ENCODE measurements at regions not wholly inside any gene's neighbourhood (a gene's known extent, or its start where the extent isn't known, plus 50 kb on each side); places are given as distances from the start of the nearest gene placed in this dataset.

- H3K4me3 Mint-ChIP-seq, result peak overlapping the region; percentile 4
- Histone ChIP-seq H3K27me3 (ENCODE audit: control insufficient read depth, insufficient read depth, low read length, poor library complexity, severe bottlenecking) (no peaks in the 10 kb centered on the region), H3K4me1 (ENCODE audit: control insufficient read depth, insufficient read depth, low read length) (peaks cover 16% of the 10 kb centered on the region), H3K9ac (ENCODE audit: extremely low read depth, low read length, poor library complexity, severe bottlenecking) (no peak overlapping the region), H3K27ac (ENCODE audit: low read depth, low read length) (peak overlapping the region; percentile 79), H3K36me3 (ENCODE audit: control insufficient read depth, insufficient read depth, low read length) (peaks cover 5% of the 10 kb centered on the region), H3K9me3 (ENCODE audit: control insufficient read depth, low read length) (peaks cover 10% of the 10 kb centered on the region), H3K4me3 (ENCODE audit: low read length) (no peak overlapping the region)
- peaks cover 24% of the 10 kb centered on the region for H3K4me1 Mint-ChIP-seq
- peak; percentile 91 for DNase-seq
- H3K36me3 Mint-ChIP-seq (ENCODE audit: low read depth), result peaks cover 3% of the 10 kb centered on the region
- H3K27me3 Mint-ChIP-seq (ENCODE audit: insufficient read depth), result peaks cover 22% of the 10 kb centered on the region
- peak; percentile 94 for TF ChIP-seq CTCF (conservative IDR thresholded peaks at IDR 0.05)
- peaks cover 5% of the 10 kb centered on the region for H3K9me3 Mint-ChIP-seq
- WGBS, 2 experiments (ENCODE audit: insufficient coverage in 1 of 2, insufficient read length in 1 of 2), result 39 to 55% methylated on average over 11 to 13 of the region's 14 CpGs
- H3K27ac Mint-ChIP-seq, result no peak overlapping the region
These were observed 423.8 kb upstream of the MEX3C start for GRCh38 chr18:51621113-51621863.

GRCh38 chr18:51621864-51622160, 424.3 kb upstream of the MEX3C start:
- Mint-ChIP-seq H3K27me3 (ENCODE audit: insufficient read depth) (peaks cover 22% of the 10 kb centered on the region), H3K9me3 (peaks cover 5% of the 10 kb centered on the region), H3K4me3 (peak overlapping the region; percentile 4), H3K27ac (no peak overlapping the region), H3K4me1 (peaks cover 24% of the 10 kb centered on the region), H3K36me3 (ENCODE audit: low read depth) (peaks cover 3% of the 10 kb centered on the region)
- H3K9ac ChIP-seq (ENCODE audit: extremely low read depth, low read length, poor library complexity, severe bottlenecking), result no peak overlapping the region
- 44 to 56% methylated on average over 2 to 5 of the region's 5 CpGs for WGBS, 2 experiments (ENCODE audit: insufficient coverage in 1 of 2, insufficient read length in 1 of 2)
- H3K27ac ChIP-seq (ENCODE audit: low read depth, low read length), result peak overlapping the region; percentile 79
- peaks cover 5% of the 10 kb centered on the region for H3K36me3 ChIP-seq (ENCODE audit: control insufficient read depth, insufficient read depth, low read length)
- no peaks in the 10 kb centered on the region for H3K27me3 ChIP-seq (ENCODE audit: control insufficient read depth, insufficient read depth, low read length, poor library complexity, severe bottlenecking)
- H3K4me3 ChIP-seq (ENCODE audit: low read length), result no peak overlapping the region
- peaks cover 16% of the 10 kb centered on the region for H3K4me1 ChIP-seq (ENCODE audit: control insufficient read depth, insufficient read depth, low read length)
- H3K9me3 ChIP-seq (ENCODE audit: control insufficient read depth, low read length), result peaks cover 10% of the 10 kb centered on the region
- DNase-seq, result no peak
- no peak for TF ChIP-seq CTCF (conservative IDR thresholded peaks at IDR 0.05)

GRCh38 chr18:51622702-51623101, 425.2 kb upstream of the MEX3C start:
- Histone ChIP-seq H3K36me3 (ENCODE audit: control insufficient read depth, insufficient read depth, low read length) (peaks cover 5% of the 10 kb centered on the region), H3K4me3 (ENCODE audit: low read length) (no peak overlapping the region), H3K9me3 (ENCODE audit: control insufficient read depth, low read length) (peaks cover 13% of the 10 kb centered on the region), H3K4me1 (ENCODE audit: control insufficient read depth, insufficient read depth, low read length) (peaks cover 16% of the 10 kb centered on the region), H3K27ac (ENCODE audit: low read depth, low read length) (no peak overlapping the region), H3K9ac (ENCODE audit: extremely low read depth, low read length, poor library complexity, severe bottlenecking) (no peak overlapping the region), H3K27me3 (ENCODE audit: control insufficient read depth, insufficient read depth, low read length, poor library complexity, severe bottlenecking) (no peaks in the 10 kb centered on the region)
- H3K27me3 Mint-ChIP-seq (ENCODE audit: insufficient read depth), result peaks cover 19% of the 10 kb centered on the region
- peak overlapping the region; percentile 45 for H3K27ac Mint-ChIP-seq
- H3K9me3 Mint-ChIP-seq, result peaks cover 5% of the 10 kb centered on the region
- peaks cover 3% of the 10 kb centered on the region for H3K36me3 Mint-ChIP-seq (ENCODE audit: low read depth)
- WGBS, 2 experiments (ENCODE audit: insufficient coverage in 1 of 2, insufficient read length in 1 of 2), result 55% methylated on average over 6 of the region's 6 CpGs; no CpG with 5 or more reads in 1 of the 2 experiments
- peak; percentile 70 for DNase-seq
- peaks cover 24% of the 10 kb centered on the region for H3K4me1 Mint-ChIP-seq
- TF ChIP-seq CTCF (conservative IDR thresholded peaks at IDR 0.05), result no peak
- no peak overlapping the region for H3K4me3 Mint-ChIP-seq
